PC-3 (cell line): ENCODE measurements at regions not wholly inside any gene's neighbourhood (a gene's known extent, or its start where the extent isn't known, plus 50 kb on each side); places are given as distances from the start of the nearest gene placed in this dataset.

Source experiments
- ATAC-seq: fragments of 200-7000 bp; cut with Tn5 transposase; 2 replicates; pipeline ENCODE4 v1.9.1; 2020; ENCODE audit warnings: mild to moderate bottlenecking, moderate library complexity
- BruUV-seq: library from RNA; stranded (reverse); fragments of 400-500 nt; replicated peaks from 2 replicates; lab custom pipeline; 2021; lab: Mats Ljungman, UMichigan
- CTCF ChIA-PET: fragments of 300-600 bp; sonication (Branson Sonifier 250); formaldehyde crosslinking; loops from one replicate; lab custom pipeline; 2022; ENCODE audit warnings: antibody characterized with exemption; lab: Charles Lee
- POLR2A ChIA-PET: fragments of 300-600 bp; sonication (Branson Sonifier 250); formaldehyde crosslinking; loops from one replicate; lab custom pipeline; 2022; ENCODE audit warnings: antibody characterized with exemption; ENCODE audit not compliant: unreplicated experiment; lab: Charles Lee
- DNase-seq: peaks from one replicate; pipeline ENCODE4 v3.0.0-alpha.2; 2015
- H2AFZ ChIP-seq: fragments of 300-600 bp; sonication (generic); 2 replicates; pipeline ENCODE4 v1.6.0; 2016; ENCODE audit warnings: antibody characterized with exemption, low read length
- H3F3A ChIP-seq: fragments of 300-600 bp; sonication (generic); one replicate; pipeline ENCODE4 v1.6.0; 2017; ENCODE audit warnings: antibody characterized with exemption, low read length, control low read depth, mild to moderate bottlenecking; ENCODE audit not compliant: unreplicated experiment
- H3K27ac ChIP-seq: fragments of 300-600 bp; sonication (generic); 2 replicates; pipeline ENCODE4 v1.5.1; 2016; ENCODE audit warnings: mild to moderate bottlenecking, low read length
- H3K27me3 ChIP-seq: fragments of 300-600 bp; sonication (generic); 2 replicates; pipeline ENCODE4 v1.6.1; 2016; ENCODE audit warnings: low read length, mixed read lengths
- H3K36me3 ChIP-seq: fragments of 300-600 bp; sonication (generic); 2 replicates; pipeline ENCODE4 v1.6.1; 2016; ENCODE audit warnings: low read depth, mixed run types, low read length, mixed read lengths
- H3K4me1 ChIP-seq: fragments of 300-600 bp; sonication (generic); 2 replicates; pipeline ENCODE4 v1.5.1; 2016; ENCODE audit warnings: low read length; ENCODE audit not compliant: insufficient read depth
- H3K4me2 ChIP-seq: fragments of 300-600 bp; sonication (generic); 2 replicates; pipeline ENCODE4 v1.6.0; 2016; ENCODE audit warnings: low read length
- H3K4me3 ChIP-seq: fragments of 300-600 bp; sonication (generic); 2 replicates; pipeline ENCODE4 v1.5.1; 2016; ENCODE audit warnings: mild to moderate bottlenecking, low read length, mixed read lengths
- H3K79me2 ChIP-seq: fragments of 300-600 bp; sonication (generic); 2 replicates; pipeline ENCODE4 v1.6.1; 2017; ENCODE audit warnings: low read length, mixed read lengths
- H3K9ac ChIP-seq: fragments of 300-600 bp; sonication (generic); 2 replicates; pipeline ENCODE4 v1.6.0; 2016; ENCODE audit warnings: mild to moderate bottlenecking, low read length
- H3K9me2 ChIP-seq: fragments of 300-600 bp; sonication (generic); replicated peaks from 2 replicates; pipeline ENCODE4 v1.6.1; 2016; ENCODE audit warnings: mixed run types, low read length, mixed read lengths
- H3K9me3 ChIP-seq: fragments of 300-600 bp; sonication (generic); 2 replicates; pipeline ENCODE4 v1.6.1; 2016; ENCODE audit warnings: low read length, mixed read lengths
- H4K20me1 ChIP-seq: fragments of 300-600 bp; sonication (generic); 2 replicates; pipeline ENCODE4 v1.6.1; 2016; ENCODE audit warnings: low read length, mixed read lengths
- EZH2 ChIP-seq: fragments of 300-600 bp; sonication (generic); IDR thresholded peaks from one replicate; pipeline ENCODE4 v1.6.1; 2017; ENCODE audit warnings: antibody characterized with exemption, mild to moderate bottlenecking, low read length; ENCODE audit not compliant: unreplicated experiment
- EZH2phosphoT487 ChIP-seq: fragments of 300-600 bp; sonication (generic); IDR thresholded peaks from 2 replicates; pipeline ENCODE4 v1.6.1; 2018; ENCODE audit warnings: mild to moderate bottlenecking, antibody characterized with exemption, low read length, borderline replicate concordance
- intact Hi-C: fragments of 100-400 bp; cut with micrococcal nuclease; formaldehyde crosslinking; loops from 2 replicates; pipeline ENCODE4 v1.9.0; 2023
- TF ChIP-seq, protein P1 (sequence below): fragments of 300-600 bp; sonication (generic); conservative IDR thresholded peaks from 2 replicates; pipeline ENCODE4 v1.5.1; 2017; ENCODE audit warnings: antibody characterized with exemption, low read depth, mild to moderate bottlenecking, low read length

DNA sequence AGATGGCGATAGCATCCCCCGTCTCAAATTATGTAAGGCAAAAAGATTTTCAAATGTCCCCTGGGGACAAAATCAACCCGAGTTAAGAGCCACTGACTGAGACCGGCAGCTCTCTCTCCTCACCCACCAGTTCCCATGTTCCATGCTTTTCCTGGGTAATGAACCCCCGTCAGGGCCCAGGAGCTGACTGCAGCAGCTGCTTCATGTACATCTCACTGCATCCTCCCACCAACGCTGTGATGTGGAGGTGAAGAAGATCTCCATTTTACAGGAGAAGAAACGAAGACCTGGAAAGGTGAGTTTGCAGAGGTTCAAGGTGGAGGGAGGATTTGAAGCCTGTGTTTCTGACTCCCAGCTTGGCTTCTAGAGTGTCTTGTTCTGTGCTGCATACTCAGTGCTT, 481.1 kb downstream of the MIAT start:
- CTCF ChIA-PET, result no interaction called here
- Histone ChIP-seq H3K4me1 (peaks cover 6% of the 10 kb centered on the region; the same call in 1 of the 2 replicates), H3K9me3 (no peaks in the 10 kb centered on the region), H3K9ac (no peak overlapping the region), H3K27me3 (peaks cover 12% of the 10 kb centered on the region), H3K4me2 (no peak overlapping the region), H4K20me1 (no peaks in the 10 kb centered on the region), H3K79me2 (no peaks in the 10 kb centered on the region), H3K36me3 (no peaks in the 10 kb centered on the region), H3F3A (no peaks in the 10 kb centered on the region), H2AFZ (no peak overlapping the region), H3K27ac (no peak overlapping the region), H3K4me3 (no peak overlapping the region), H3K9me2 (no peaks in the 10 kb centered on the region)
- DNase-seq (no peak), ATAC-seq (no peak)
- no peak for TF ChIP-seq EZH2phosphoT487
- TF ChIP-seq EZH2, result no peak
- TF ChIP-seq, protein P1, sequence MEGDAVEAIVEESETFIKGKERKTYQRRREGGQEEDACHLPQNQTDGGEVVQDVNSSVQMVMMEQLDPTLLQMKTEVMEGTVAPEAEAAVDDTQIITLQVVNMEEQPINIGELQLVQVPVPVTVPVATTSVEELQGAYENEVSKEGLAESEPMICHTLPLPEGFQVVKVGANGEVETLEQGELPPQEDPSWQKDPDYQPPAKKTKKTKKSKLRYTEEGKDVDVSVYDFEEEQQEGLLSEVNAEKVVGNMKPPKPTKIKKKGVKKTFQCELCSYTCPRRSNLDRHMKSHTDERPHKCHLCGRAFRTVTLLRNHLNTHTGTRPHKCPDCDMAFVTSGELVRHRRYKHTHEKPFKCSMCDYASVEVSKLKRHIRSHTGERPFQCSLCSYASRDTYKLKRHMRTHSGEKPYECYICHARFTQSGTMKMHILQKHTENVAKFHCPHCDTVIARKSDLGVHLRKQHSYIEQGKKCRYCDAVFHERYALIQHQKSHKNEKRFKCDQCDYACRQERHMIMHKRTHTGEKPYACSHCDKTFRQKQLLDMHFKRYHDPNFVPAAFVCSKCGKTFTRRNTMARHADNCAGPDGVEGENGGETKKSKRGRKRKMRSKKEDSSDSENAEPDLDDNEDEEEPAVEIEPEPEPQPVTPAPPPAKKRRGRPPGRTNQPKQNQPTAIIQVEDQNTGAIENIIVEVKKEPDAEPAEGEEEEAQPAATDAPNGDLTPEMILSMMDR, result no peak
- POLR2A ChIA-PET, result no interaction called here
- intact Hi-C loops, result no loop called here
- BruUV-seq, result no TSS peak

- no peak for ATAC-seq
- TF ChIP-seq, protein P1, result no peak
- TF ChIP-seq EZH2 (no peak), EZH2phosphoT487 (no peak)
- no peaks in the 10 kb centered on the region for H3K36me3 ChIP-seq
- no peak overlapping the region for H3K4me2 ChIP-seq
- BruUV-seq, result no TSS peak
- no peaks in the 10 kb centered on the region for H3F3A ChIP-seq
- peaks cover 10% of the 10 kb centered on the region; the same call in 1 of the 2 replicates for H3K27me3 ChIP-seq
- no peak overlapping the region for H3K4me3 ChIP-seq
- no peaks in the 10 kb centered on the region for H3K9me3 ChIP-seq
- CTCF ChIA-PET, result no interaction called here
- no peaks in the 10 kb centered on the region for H3K79me2 ChIP-seq
- H4K20me1 ChIP-seq, result no peaks in the 10 kb centered on the region
- H3K4me1 ChIP-seq, result no peaks in the 10 kb centered on the region
- H2AFZ ChIP-seq, result no peak overlapping the region
- DNase-seq, result no peak
- POLR2A ChIA-PET, result no interaction called here
- intact Hi-C loops, result no loop called here
- no peak overlapping the region for H3K9ac ChIP-seq
- H3K9me2 ChIP-seq, result no peaks in the 10 kb centered on the region
- H3K27ac ChIP-seq, result no peak overlapping the region
These were observed 482.6 kb downstream of the MIAT start for GRCh38 chr22:27139935-27140511.

DNA sequence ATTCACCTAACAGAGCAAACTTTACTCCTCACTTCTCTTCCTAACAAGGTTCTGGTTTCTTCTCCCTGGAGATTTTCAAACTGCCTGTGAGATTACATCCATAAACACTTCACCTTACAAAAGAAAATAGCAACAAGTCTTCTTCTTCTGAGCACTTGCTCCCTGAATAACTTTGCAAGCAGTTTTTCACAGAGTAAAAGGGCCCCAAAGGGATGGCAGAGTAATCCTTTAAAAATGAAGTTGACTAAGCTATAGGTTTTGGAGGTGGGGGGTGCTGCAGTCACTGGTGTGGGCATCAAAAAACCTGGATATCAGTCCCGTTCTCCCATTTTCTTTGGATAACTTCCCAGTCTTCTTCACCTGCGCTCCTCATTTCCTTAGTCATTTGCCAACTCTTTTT, 484.9 kb downstream of the MIAT start:
- Histone ChIP-seq H3K27me3 (peaks cover 15% of the 10 kb centered on the region; the same call in 1 of the 2 replicates), H3K4me2 (no peak overlapping the region), H3K9me2 (no peaks in the 10 kb centered on the region), H3K79me2 (no peaks in the 10 kb centered on the region), H3K36me3 (no peaks in the 10 kb centered on the region), H4K20me1 (no peaks in the 10 kb centered on the region), H3K9me3 (no peaks in the 10 kb centered on the region), H3F3A (no peaks in the 10 kb centered on the region), H3K27ac (no peak overlapping the region), H2AFZ (no peak overlapping the region), H3K4me3 (no peak overlapping the region), H3K9ac (no peak overlapping the region), H3K4me1 (no peaks in the 10 kb centered on the region)
- ChIA-PET POLR2A (no interaction called here), CTCF (interaction anchor here (0.7 kb wide), 1 partner anchor 159 kb away, joined by 9 read pairs; no protein-coding TSS in a partner anchor)
- TF ChIP-seq EZH2 (no peak), EZH2phosphoT487 (no peak)
- TF ChIP-seq, protein P1, result no peak
- BruUV-seq, result no TSS peak
- ATAC-seq (no peak), DNase-seq (no peak)
- intact Hi-C loops, result no loop called here
